Left lobe of liver (tissue), 2 donors: ENCODE measurements at regions not wholly inside any gene's neighbourhood (a gene's known extent, or its start where the extent isn't known, plus 50 kb on each side); places are given as distances from the start of the nearest gene placed in this dataset.
A peak's percentile ranks its signal among the peaks of the same experiment; 100 is the strongest.

Experiments used
- ATAC-seq: fragments of 200-7000 bp; cut with Tn5 transposase; one replicate; pipeline ENCODE4 v1.9.1; 2020; ENCODE audit warnings: mild to moderate bottlenecking, moderate library complexity
- DNase-seq: peaks from one replicate; pipeline ENCODE4 v3.0.0-alpha.2; 2020; ENCODE audit warnings: low spot score
- donor health status: DM: no; HTN: no; CAD: no; lungs with moderate emphysema.
- donor health status: DM: no; HTN: yes; CAD: no.

DNA sequence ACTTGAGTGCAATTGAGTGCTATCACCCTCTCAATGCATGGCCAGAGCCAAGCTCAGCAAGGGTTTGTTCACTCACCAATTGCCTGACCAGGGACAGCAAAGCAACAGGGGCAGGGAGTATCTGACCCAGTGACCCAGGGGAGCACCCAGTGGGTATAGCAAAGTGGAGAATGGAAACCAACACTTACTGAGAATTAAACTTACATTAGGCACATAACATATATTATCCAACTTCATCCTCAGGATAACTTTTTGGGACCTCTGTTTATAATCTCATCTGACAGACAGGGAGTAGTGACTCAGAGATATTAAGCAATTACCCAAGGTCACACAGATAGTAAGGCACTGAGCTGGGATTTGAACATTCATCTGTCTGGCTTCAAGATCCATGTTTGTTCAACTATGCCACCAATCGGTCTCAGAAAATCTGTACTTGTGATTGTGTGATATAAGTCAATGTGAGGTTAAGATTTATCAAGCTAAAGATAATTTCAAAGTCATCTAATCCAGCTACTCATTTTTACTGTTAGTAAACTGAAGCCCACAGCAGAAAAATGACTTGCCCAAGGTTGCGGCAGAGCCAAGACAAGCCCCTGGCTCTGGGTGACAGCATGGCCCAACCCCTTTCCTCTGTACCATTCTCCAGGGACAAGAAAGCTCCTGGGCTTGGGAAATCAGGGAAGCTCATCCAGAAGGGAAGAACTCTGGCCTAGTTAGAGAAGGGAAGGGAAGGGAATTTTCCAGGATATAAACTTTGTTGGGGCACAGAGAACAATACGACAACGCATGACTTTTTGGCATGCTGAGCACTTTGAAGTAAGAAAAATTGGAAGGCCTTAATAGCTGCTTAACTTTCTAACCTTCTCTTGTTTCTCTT lies 138.0 kb upstream of the SMAD3 start:
- no peak for ATAC-seq
- peak; percentile 19 for DNase-seq

DNA sequence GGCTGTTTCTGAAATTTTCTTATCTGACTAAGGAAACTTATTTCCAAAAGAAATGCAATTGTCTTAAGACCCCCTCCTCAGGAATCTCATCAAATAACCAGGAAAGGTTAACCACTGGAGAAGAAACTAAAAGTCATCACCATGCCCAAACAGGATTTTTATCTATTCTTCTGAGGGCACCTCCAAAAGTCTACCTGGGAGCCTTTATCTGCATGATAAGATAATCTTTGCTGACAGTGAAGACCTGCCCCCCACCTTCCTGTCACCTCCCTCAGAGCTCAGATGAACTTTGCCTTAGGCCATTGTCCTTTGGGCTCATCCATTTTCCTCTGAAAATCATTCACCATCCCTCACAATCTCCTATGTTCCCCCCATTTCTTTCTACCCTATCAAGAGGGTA lies 137.3 kb upstream of the SMAD3 start:
- no peak for DNase-seq
- ATAC-seq, result no peak

DNA sequence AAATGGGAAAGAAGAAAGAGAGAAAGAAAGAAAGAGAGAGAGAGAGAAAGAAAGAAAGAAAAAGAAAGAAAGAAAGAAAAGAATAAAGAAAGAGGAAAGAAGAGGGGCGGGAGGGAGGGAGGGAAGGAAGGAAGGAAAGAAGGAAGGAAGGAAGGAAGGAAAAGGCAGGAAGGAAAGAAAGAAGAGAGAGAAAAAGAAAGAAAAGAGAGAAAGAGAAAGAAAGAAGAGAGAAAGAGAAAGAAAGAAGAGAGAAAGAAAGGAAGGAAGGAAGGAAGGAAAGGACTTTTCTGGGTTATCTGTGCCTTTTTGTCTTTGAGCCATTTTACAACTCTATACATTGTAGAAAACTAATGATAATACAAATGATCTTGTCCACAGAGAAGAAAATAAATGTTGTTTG lies 136.6 kb upstream of the SMAD3 start:
- ATAC-seq, result no peak
- no peak for DNase-seq

DNA sequence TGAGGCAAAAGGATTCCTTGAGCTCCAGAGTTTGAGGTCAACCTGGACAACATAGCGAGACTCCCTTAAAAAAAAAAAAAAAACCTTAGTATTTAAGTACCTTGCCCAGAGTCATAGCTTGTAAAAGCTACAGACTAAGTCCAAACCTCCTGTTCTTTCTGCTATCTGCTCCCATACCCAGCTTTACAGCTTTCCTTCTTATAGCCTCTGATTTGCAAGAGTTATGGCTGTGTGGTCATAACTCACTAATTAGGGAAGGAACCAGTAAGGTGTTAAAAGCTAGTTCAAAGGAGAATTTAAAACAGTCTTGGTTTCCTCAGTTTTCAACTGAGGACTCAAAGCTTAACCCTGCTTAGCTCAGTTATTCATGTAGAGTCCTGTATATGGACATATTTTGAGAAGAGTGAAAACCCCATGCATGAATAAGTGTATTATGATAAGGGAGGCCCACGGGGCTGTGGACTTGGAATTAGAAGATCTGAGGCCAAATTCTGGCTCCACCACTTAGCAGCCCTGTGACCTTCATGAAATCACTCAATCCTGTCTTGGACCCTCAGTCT lies 135.5 kb upstream of the SMAD3 start:
- DNase-seq (peak; percentile 15), ATAC-seq (no peak)

DNA sequence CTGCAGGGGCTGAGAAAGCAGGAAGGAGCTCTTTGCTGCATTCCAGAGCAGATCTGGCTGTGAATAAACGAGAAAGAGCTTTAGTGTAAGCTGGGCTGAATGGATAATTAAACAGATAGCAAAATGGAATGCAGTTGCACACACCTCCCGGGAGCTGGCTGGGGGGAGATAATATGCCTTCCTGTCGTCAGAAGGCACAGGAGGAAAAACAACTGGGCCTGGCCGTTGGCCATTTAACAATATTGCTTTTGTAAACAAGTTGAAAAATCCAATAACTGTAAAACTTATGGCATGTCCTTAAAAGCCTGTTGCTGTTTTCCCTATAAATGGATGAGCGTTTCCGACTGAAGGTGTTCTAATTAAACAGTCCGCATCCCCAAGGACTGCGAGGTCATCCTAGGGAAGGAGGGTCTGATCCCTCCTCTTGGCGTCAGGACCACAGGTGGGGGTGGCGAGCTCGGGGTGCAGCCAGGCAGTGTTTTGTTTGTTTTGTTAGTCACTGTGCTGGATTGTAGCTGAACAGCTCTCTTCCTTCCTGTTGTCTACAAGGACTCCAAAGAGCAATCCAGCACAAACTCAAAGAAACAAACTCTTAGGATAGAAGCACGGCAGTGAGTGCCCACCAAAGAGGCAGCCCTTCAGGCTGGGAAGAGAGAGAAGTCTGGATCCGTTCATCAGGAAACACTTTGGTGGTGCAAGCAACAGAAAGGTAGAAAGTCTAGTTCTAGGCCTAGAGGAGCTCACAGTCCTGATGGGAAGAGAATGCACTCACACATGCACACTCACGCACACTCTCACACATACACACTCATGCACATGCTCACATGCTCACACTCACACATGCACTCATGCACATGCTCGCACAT lies 133.4 kb upstream of the SMAD3 start:
- ATAC-seq (peak; percentile 63), DNase-seq (peak; percentile 38)

DNA sequence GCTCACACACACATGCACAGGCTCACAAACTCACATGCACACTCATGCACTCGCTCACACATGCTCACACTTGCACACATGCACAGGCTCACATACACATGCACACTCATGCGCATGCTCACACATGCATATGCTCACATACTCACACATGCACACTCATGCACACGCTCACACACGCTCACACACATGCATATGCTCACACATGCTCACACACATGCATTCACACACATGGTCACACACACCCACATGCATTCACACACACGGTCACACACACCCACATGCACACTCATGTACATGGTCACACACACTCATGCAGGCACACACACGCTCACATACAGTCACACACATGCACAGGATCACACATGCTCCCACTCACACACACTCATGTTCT lies 132.8 kb upstream of the SMAD3 start:
- DNase-seq, result peak; percentile 33
- no peak for ATAC-seq

DNA sequence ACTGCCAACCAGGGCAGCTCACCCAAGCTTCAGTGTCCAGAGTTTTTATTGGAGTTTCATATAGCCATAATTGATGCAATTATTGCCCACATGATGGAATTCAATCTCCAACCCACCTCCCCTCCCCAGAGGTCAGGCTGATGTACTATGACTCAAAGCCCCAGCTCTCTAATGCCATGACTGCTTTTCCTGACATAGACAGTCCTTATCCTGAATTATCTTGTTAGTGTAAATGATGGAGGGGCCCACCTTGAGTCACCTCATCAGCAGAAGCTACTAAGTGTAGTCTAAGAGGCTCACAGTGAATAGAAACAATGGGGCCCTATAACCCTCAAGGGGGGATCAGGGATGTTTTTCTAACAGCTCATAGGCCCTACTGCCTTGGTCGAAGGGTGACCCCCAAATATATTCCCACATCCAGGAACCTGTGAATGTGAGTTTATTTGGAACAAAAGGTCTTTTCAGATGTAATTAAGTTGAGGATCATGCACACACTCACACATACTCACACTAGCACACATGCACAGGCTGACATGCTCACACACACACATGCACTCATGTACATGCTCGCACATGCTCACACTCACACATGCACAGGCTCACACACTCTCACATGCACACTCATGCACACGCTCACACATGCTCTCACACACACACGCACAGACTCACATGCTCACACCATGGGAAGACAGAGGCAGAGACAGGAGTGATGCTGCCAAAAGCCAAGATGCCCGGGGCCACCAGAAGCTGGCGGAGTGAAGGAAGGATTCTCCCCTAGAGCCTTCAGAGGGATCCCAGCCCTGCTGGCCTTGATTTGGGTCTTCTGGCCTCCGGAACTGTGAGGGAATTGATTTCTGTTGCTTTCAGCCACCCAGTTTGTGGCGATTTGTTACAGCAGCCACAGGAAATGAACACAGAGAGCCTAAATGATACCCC lies 131.2 kb upstream of the SMAD3 start:
- ATAC-seq (no peak), DNase-seq (peak; percentile 21)

DNA sequence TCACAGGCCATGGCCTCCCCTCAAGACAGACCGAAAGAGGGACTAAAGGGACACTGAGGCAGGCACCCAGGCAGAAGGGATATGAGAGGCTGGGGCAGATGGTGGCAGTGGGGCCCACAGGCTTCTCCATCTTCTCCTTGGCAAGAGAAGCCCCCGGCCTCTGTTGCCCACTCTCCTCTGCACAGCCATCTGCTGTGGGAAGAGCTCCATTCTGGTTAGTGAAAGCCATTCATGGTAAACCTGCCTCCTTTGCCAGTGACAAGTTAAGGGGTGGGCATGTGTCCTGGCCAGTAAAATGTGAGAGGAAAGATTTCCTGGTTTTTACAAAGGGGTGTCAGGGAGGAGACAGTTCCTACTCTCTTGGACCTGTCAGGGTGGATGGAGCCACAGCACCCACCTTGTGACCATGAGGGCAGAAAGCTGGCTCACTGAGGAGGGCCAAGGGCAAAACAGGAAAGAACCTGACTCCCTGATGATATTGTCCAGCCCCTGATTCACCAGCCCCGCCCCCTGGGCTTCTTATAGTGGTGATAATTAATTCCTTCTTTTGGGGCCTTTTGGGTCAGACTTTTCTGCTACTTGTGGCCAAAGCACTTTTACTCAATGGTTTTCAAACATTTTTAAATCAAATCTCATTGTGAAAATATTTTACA lies 130.4 kb upstream of the SMAD3 start:
- ATAC-seq, result no peak

DNA sequence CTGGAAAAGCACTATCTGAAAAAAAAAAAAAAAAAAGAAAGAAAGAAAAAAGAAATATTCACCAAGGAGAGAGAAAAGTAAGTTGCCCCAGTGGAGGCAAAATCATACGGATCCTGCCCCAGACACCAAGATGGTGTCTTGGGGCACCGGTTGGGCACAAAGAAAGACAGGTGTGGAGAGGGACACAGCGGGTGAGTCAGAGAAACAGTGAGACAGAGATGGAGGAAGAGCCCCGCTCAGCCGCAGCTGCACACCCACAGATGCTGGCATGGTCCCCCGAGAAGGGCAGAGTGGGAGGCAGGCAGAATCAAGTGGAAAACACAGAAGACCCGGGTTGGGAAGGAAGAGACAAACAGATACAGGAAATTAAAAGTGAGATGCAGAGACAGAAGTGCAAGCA lies 129.7 kb upstream of the SMAD3 start:
- no peak for DNase-seq
- ATAC-seq, result no peak

More for the DNA sequence above, 130.4 kb upstream of the SMAD3 start:
- peak; percentile 14 for DNase-seq

DNA sequence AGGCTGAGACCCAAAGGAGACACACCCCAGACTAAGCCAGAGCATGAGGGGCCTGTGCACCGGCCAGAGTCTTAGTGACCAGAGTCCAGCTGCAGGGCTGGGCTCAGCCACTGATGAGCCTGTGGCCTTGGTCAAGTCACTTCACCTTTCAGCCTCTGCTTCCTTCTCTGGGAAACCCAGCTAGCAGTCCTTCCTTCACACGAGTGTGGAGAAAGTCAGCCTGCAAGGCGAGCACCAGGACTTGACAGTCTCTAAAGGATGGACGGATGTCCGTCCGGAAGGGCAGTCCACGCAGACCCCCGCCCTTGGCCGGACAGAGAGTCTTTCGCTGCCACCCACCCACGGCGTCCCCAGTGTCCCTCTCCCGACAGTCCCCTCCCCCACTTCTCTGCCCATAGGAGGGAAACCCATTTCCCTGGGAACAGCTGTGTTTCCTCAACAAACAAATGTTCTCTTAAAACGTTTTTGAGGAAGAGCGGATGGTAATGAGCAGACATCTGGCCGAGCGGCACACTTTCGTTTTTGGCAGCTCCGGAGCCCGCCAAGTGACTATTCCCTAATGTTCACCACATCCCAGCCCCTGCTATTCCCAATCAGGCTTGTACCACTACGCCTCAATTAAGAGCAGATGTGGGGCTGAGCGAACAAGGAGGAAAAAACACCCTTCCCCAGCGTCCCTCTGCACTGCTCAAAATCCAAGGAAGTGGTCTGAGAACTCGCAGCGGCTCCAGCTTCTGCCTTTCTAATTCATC lies 129.1 kb upstream of the SMAD3 start:
- ATAC-seq, result no peak

DNA sequence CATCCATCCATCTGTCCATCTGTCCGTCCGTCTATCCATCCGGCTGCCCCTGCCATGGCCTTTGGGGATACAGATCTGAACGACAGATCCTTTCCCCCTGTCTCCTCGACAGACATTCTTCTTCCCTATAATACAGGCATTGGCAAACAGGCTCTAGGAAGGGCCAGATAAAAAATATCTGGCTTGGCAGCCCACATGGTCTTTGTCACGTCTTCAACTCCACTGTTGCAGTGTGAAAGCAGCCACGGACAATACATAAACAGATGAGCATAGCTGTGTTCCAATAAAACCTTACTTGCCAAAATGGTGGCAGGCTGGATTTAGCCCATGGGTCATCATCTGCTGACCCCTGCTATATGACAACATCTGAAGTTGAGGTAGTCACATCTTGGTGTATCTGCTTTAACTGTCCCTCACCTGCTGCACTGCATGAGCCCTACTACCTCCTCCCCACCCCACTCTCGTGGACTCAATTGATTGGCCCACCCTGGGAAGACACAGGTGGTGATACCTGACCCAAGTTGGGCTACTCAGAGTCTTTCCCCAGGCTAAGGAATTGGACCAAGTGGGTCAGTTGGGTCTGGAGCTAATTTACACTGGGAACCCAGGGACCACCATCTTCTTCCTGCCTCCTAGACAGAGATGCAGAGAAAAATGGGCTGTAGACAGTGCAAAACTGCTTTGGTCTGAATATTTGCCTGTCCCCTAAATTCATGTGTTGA lies 128.4 kb upstream of the SMAD3 start:
- ATAC-seq (no peak), DNase-seq (peak; percentile 28)

More for the DNA sequence above, 129.1 kb upstream of the SMAD3 start:
- DNase-seq, result peak; percentile 31

DNA sequence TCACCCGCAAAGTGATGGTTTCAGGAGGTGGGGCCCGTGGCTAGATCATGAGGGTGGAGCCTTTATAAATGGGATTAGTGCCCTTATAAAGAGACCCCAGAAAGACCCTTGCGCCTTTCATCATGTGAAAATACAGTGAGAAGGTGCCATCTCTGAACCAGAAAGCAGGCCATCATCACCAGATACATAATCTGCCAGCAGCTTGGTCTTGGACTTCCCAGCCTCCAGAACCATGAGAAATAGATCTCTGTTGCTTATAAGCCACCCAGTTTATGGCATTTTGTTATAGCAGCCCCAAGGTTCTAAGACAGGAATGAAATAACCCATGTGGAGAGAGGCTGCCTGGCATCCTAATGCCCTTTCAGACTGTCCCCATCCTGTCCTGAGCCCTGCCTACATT lies 127.8 kb upstream of the SMAD3 start:
- DNase-seq (no peak), ATAC-seq (no peak)

DNA sequence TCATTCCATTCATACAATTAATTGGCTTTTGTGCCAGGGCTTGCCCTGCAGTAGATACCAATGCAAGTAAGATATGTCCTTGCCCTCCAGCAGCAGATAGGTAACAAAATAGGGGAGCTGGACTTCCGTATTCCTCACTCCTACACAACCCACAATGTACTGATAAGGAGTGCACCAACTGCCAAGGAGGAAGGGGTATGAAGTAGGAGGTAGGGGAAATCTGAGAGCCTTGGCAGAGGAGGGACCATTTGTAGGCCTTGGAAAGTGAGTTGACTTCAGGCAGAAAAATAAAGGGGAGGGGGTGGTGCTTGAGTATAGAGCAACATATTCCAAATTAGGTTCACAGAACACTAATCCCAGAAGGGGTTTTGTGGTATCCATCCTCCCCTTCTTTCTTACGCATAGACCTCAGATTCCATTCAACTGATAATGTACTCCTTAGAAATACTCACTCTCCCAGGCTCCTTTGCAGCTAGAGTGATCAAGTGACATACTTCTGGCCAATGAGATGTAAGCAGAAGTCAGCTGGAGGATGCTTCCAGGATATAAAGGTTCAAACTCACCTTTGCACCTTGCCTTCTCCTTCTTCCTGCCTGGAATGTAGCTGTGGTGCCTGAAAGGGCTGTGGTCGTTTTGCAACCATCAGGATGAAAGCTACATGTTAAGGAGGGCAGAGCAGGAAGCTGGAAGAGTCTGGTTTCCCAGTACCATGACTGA lies 127.1 kb upstream of the SMAD3 start:
- ATAC-seq (no peak), DNase-seq (peak; percentile 7)

DNA sequence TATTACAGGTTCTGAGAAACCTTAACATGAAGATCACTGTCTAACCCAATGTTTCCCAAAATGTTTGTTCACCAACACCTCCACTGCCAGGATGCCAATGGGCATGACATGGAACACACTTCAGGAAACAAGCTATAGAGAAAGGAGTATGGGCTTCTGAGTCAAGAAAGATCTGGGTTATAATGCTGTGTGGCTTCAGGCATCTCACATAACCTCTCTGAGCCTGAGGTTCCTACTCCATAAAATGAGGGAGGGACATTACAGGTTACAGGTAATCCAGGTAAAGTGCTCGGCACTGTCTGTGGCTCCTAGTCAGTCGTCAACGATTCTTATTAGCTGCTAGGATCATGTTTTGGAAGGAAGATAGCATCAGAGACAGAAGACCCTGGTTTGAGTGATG lies 126.4 kb upstream of the SMAD3 start:
- DNase-seq, result peak; percentile 23
- no peak for ATAC-seq

DNA sequence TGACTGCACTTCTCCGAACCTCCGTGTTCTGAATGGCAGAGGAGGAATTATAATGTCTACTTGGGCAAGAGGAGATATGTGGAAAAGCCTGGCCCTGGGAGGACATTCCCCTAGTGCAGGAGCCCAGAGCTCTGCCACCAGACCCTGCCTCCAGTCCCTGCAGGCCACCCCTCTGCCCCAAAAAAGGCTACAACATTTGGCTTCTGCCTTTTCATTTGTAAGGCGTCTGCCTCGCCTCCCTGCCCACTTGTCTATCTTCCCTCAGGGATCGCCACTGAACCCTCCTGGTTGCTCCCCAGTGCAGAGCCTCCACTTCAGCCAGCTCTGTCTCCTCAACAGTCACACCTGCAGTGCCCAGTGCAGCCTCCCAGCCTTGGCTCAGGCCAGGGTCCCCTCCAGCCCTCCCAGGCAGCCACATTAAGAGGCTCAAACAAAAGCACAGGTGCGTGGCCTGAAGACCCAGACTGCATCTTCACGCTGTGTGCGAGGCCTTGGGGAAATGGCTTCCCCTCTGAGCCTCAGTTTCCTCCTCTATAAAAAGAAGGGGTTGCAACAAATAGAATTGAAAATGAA lies 125.9 kb upstream of the SMAD3 start:
- DNase-seq (peak; percentile 21), ATAC-seq (no peak)

DNA sequence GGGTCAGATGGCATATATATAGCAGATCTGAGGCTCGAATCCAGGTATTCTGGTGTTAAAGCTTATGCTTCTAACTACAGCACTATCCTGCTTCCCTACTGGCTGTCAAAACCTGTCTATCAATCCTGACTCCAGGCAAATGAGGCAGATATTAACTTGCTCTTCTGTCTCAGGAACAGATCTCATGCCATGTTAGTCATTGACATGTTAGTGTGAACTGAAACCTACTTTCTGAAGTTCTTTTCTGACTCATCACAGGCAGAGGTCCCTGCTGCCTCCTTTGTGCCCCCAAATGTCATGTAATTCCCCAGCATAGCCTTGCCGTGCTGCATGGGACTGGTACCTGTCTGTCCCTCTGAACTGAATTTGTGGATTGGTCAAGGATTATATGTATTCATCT lies 125.0 kb upstream of the SMAD3 start:
- ATAC-seq (no peak), DNase-seq (no peak)

DNA sequence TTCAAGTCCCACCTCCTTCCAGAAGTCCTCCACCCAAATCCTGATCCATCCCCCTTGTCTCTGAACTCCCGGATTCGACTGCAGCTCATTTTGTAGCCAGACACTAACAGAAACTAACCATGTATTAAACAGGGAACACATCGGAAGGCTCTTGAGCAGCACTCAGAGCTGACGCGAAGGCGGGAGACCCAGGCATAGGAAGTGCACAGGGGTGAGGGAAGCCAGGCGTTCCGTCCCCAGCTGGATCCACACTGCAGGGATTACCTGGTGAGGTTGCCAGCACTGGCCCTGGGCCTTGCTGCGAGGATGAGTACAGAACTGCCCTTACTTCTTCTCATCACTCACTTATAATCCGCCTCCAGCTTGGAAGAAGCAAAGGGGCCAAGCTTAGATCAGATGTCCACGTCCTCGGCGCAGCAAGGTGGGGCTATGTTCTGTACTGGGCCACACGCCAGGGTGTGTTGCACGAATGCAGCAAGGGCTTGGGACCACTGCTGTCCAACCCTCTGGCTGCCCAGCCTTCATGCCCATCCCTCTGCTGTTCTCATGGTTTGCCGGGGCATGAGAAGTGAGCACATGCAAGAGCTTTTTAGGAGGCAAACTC lies 124.2 kb upstream of the SMAD3 start:
- ATAC-seq (no peak), DNase-seq (peak; percentile 36)
